ENCODE measurements at regions not wholly inside any gene's neighbourhood (a gene's known extent, or its start where the extent isn't known, plus 50 kb on each side); places are given as distances from the start of the nearest gene placed in this dataset.

DNA sequence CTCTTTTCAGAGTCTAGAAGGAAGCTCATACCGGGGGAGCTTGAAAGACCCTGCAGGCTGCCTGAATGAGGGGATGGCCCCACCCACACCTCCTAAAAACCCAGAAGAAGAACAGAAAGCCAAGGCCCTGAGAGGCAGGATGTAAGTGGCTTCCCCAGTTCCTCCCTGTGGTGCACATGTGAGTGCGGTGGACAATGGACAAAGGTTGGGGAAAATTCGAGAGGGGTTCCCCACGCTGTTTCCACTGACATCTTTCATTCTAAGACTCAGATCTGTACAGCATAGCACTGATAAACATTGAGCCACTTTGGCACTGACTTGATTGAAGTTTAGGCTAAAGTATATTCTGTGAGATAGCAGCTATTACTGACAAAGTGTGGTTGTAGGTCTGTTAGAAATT lies 79.5 kb upstream of the UMPS start:
- H3K79me2 ChIP-seq (ENCODE audit: control insufficient read depth in 1 of 2, insufficient read depth in 2 of 2, low read length in 2 of 2): no peaks in the 10 kb centered on the region
- TF ChIP-seq POLR2AphosphoS5 (IDR thresholded peaks at IDR 0.05; ENCODE audit: low read depth, low read length) (no peak), BCL11A (IDR thresholded peaks at IDR 0.05; ENCODE audit: low read depth in 2 of 2, low read length in 2 of 2) (no peak), NRF1 (IDR thresholded peaks at IDR 0.05; ENCODE audit: low read depth, low read length) (no peak), CHD2 (IDR thresholded peaks at IDR 0.05; ENCODE audit: low read length) (no peak), POU5F1 (IDR thresholded peaks at IDR 0.05; ENCODE audit: low read depth, low read length) (no peak), MAFK (IDR thresholded peaks at IDR 0.05; ENCODE audit: low read depth, low read length) (no peak), SUZ12 (IDR thresholded peaks at IDR 0.05; ENCODE audit: low read length) (no peak), CREB1 (IDR thresholded peaks at IDR 0.05) (no peak), POLR2A (IDR thresholded peaks at IDR 0.05; ENCODE audit: control extremely low read depth in 1 of 2, low read depth in 2 of 2, low read length in 2 of 2) (no peak), CEBPB (IDR thresholded peaks at IDR 0.05; ENCODE audit: low read depth, low read length) (no peak), ZNF274 (IDR thresholded peaks at IDR 0.05; ENCODE audit: borderline replicate concordance, extremely low read depth, low read length) (no peak)
- TF ChIP-seq, protein P1, sequence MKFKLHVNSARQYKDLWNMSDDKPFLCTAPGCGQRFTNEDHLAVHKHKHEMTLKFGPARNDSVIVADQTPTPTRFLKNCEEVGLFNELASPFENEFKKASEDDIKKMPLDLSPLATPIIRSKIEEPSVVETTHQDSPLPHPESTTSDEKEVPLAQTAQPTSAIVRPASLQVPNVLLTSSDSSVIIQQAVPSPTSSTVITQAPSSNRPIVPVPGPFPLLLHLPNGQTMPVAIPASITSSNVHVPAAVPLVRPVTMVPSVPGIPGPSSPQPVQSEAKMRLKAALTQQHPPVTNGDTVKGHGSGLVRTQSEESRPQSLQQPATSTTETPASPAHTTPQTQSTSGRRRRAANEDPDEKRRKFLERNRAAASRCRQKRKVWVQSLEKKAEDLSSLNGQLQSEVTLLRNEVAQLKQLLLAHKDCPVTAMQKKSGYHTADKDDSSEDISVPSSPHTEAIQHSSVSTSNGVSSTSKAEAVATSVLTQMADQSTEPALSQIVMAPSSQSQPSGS (IDR thresholded peaks at IDR 0.05; ENCODE audit: low read length): no peak
- H2BK20ac ChIP-seq (ENCODE audit: low read length): no peak overlapping the region
- no peaks in the 10 kb centered on the region for H3K36me3 ChIP-seq (ENCODE audit: control insufficient read depth in 2 of 4, insufficient read depth in 4 of 4, low read length in 3 of 4)
- no peak overlapping the region for H4K5ac ChIP-seq (ENCODE audit: insufficient read length, low read depth, low read length)
- H4K91ac ChIP-seq (replicated peaks; ENCODE audit: insufficient read length, low read length): no peak overlapping the region
- no peak overlapping the region for H2BK12ac ChIP-seq (ENCODE audit: low read depth, low read length)
- no peak overlapping the region for H3K56ac ChIP-seq (replicated peaks; ENCODE audit: insufficient read length, low read depth, low read length)
- no peak overlapping the region for H3K4ac ChIP-seq (replicated peaks; ENCODE audit: insufficient read length, low read depth, low read length)
- WGBS, 2 experiments (ENCODE audit: extremely low coverage in 1 of 2, insufficient coverage in 1 of 2, insufficient read length in 1 of 2, insufficient replicate concordance in 2 of 2, low coverage in 1 of 2, low lambda C conversion rate in 2 of 2, missing lambda C conversion rate in 1 of 2): 80% methylated on average over 4 of the region's 4 CpGs; no CpG with 5 or more reads in 1 of the 2 experiments
- no peak overlapping the region for H3K23ac ChIP-seq (ENCODE audit: insufficient read length)
- no peak overlapping the region for H2BK5ac ChIP-seq (ENCODE audit: low read depth, low read length)
- H3K9ac ChIP-seq (replicated peaks in 1 of 4; ENCODE audit: extremely low read depth in 1 of 4, low read depth in 3 of 4, low read length in 3 of 4): no peak overlapping the region
- DNase-seq (ENCODE audit: low read depth in 1 of 2, low spot score in 2 of 2) (no peak), FAIRE-seq (no peak)
- no peaks in the 10 kb centered on the region for H3K27me3 ChIP-seq (replicated peaks in 1 of 4; ENCODE audit: control insufficient read depth in 3 of 4, extremely low read depth in 1 of 4, insufficient read depth in 3 of 4, low read length in 3 of 4)
- no peak overlapping the region for H4K8ac ChIP-seq (ENCODE audit: extremely low read depth, insufficient read depth, low read length)
- no peak overlapping the region for H3K4me2 ChIP-seq (ENCODE audit: insufficient read depth in 1 of 2, low read depth in 2 of 2, low read length in 2 of 2)
- H3K9me3 ChIP-seq (ENCODE audit: insufficient read depth in 2 of 2, low read depth in 1 of 2, low read length in 1 of 2): no peaks in the 10 kb centered on the region
- H3K79me1 ChIP-seq (ENCODE audit: low read depth, low read length): no peaks in the 10 kb centered on the region
- no peak overlapping the region for H2BK15ac ChIP-seq (ENCODE audit: low read length)
- no peak overlapping the region for H3K27ac ChIP-seq (ENCODE audit: low read depth, low read length)
- CTCF ChIA-PET (ENCODE audit: partially characterized antibody): interaction anchor here (0.9 to 1.5 kb wide), 3 partner anchors 10 to 36 kb away, joined by 3 to 4 read pairs (median 3); no protein-coding TSS in a partner anchor
- H3K4me3 ChIP-seq (ENCODE audit: extremely low read depth in 1 of 4, insufficient read depth in 2 of 4, low read depth in 3 of 4, low read length in 4 of 4): no peak overlapping the region
- no peak overlapping the region for H2BK120ac ChIP-seq (replicated peaks; ENCODE audit: low read depth, low read length)
- no peak overlapping the region for H2AK5ac ChIP-seq (ENCODE audit: low read depth, low read length)
- no peaks in the 10 kb centered on the region for H3K23me2 ChIP-seq (ENCODE audit: low read depth, low read length)
- H2AFZ ChIP-seq (ENCODE audit: low read length): no peak overlapping the region; the same call in 1 of the 2 replicates
- no peak overlapping the region for H3K18ac ChIP-seq (ENCODE audit: extremely low read depth, low read length)
- no peak overlapping the region for H3K14ac ChIP-seq (ENCODE audit: insufficient read length)
- H3K4me1 ChIP-seq (replicated peaks in 1 of 4; ENCODE audit: control insufficient read depth in 3 of 4, insufficient read depth in 4 of 4, low read length in 3 of 4): peaks cover 0 to 3% (median 0%) of the 10 kb centered on the region in 4 experiments; a peak in 1 of 7 replicates
- POLR2A ChIA-PET (ENCODE audit: partially characterized antibody): interaction anchor here (1.3 kb wide), 1 partner anchor 9 kb away, joined by 5 read pairs; no protein-coding TSS in a partner anchor
- no peaks in the 10 kb centered on the region for H4K20me1 ChIP-seq (replicated peaks in 1 of 2; ENCODE audit: control insufficient read depth in 1 of 2, insufficient read depth in 2 of 2, low read length in 2 of 2)
